Activated T-helper 2 cell treated with anti-CD3 and anti-CD28 coated beads, Interferon-gamma antibody, Interleukin-2, Interleukin-4, amounts not matched to agents 10 μg/mL and 5 μg/mL and 100 μg/mL, durations not matched to agents 14 hours and 24 hours and 36 hours (primary cell): ENCODE measurements at regions not wholly inside any gene's neighbourhood (a gene's known extent, or its start where the extent isn't known, plus 50 kb on each side); places are given as distances from the start of the nearest gene placed in this dataset.
"Not testable (repeated sequence)": the region's sequence is repeated elsewhere in the genome, so short reads cannot be mapped to it uniquely, and the experiment has no call there.

Experiments
- DNase-seq: peaks from one replicate; pipeline ENCODE4 v3.0.0; 2021; ENCODE audit warnings: low spot score
- H3K27ac Mint-ChIP-seq: one replicate; pipeline ENCODE4 v1.8.0; 2021; ENCODE audit warnings: mixed read lengths
- H3K27me3 Mint-ChIP-seq: one replicate; pipeline ENCODE4 v1.8.0; 2021; ENCODE audit warnings: low read depth, mixed read lengths
- H3K36me3 Mint-ChIP-seq: one replicate; pipeline ENCODE4 v1.8.0; 2021; ENCODE audit warnings: low read depth, mixed read lengths
- H3K4me1 Mint-ChIP-seq: one replicate; pipeline ENCODE4 v1.8.0; 2021; ENCODE audit warnings: low read depth, mixed read lengths
- H3K4me3 Mint-ChIP-seq: one replicate; pipeline ENCODE4 v1.8.0; 2021; ENCODE audit warnings: low read depth, mild to moderate bottlenecking, moderate library complexity, mixed read lengths
- H3K9me3 Mint-ChIP-seq: one replicate; pipeline ENCODE4 v1.8.0; 2021; ENCODE audit warnings: mixed read lengths
- intact Hi-C: fragments of 100-400 bp; cut with micrococcal nuclease; formaldehyde crosslinking; loops from one replicate; pipeline ENCODE4 v1.15.1; 2023

GRCh38 chr6:157750973-157751372, 72.1 kb upstream of the SNX9 start:
- intact Hi-C loops, DNase-seq, H3K4me3 Mint-ChIP-seq, H3K27ac Mint-ChIP-seq, H3K36me3 Mint-ChIP-seq, H3K9me3 Mint-ChIP-seq: not testable (repeated sequence)
- peaks cover 53% of the 10 kb centered on the region for H3K4me1 Mint-ChIP-seq
- H3K27me3 Mint-ChIP-seq, result peaks cover 19% of the 10 kb centered on the region

- no peak for DNase-seq
- Mint-ChIP-seq H3K36me3 (no peaks in the 10 kb centered on the region), H3K27me3 (peaks cover 13% of the 10 kb centered on the region), H3K4me1 (peaks cover 60% of the 10 kb centered on the region), H3K27ac (no peak overlapping the region), H3K9me3 (peaks cover 9% of the 10 kb centered on the region), H3K4me3 (no peak overlapping the region)
- intact Hi-C loops, result no loop called here
Measured at GRCh38 chr6:157751547-157752200, 71.4 kb upstream of the SNX9 start.

GRCh38 chr6:157752879-157753278, 70.2 kb upstream of the SNX9 start:
- intact Hi-C loops, H3K36me3 Mint-ChIP-seq, H3K9me3 Mint-ChIP-seq, DNase-seq, H3K27ac Mint-ChIP-seq, H3K4me3 Mint-ChIP-seq: not testable (repeated sequence)
- Mint-ChIP-seq H3K4me1 (peaks cover 70% of the 10 kb centered on the region), H3K27me3 (peaks cover 14% of the 10 kb centered on the region)

GRCh38 chr6:157753291-157753690, 69.8 kb upstream of the SNX9 start:
- no peak for DNase-seq
- peaks cover 9% of the 10 kb centered on the region for H3K9me3 Mint-ChIP-seq
- intact Hi-C loops, result no loop called here
- peaks cover 18% of the 10 kb centered on the region for H3K27me3 Mint-ChIP-seq
- H3K4me1 Mint-ChIP-seq, result peaks cover 74% of the 10 kb centered on the region
- H3K27ac Mint-ChIP-seq, result no peak overlapping the region
- no peaks in the 10 kb centered on the region for H3K36me3 Mint-ChIP-seq
- H3K4me3 Mint-ChIP-seq, result no peak overlapping the region

GRCh38 chr6:157753801-157754200, 69.2 kb upstream of the SNX9 start:
- H3K9me3 Mint-ChIP-seq, DNase-seq, H3K4me3 Mint-ChIP-seq, intact Hi-C loops, H3K36me3 Mint-ChIP-seq: not testable (repeated sequence)
- Mint-ChIP-seq H3K27me3 (peaks cover 23% of the 10 kb centered on the region), H3K27ac (peak overlapping the region; percentile 74), H3K4me1 (peaks cover 77% of the 10 kb centered on the region)

- peaks cover 24% of the 10 kb centered on the region for H3K27me3 Mint-ChIP-seq
- peaks cover 9% of the 10 kb centered on the region for H3K9me3 Mint-ChIP-seq
- DNase-seq, result no peak
- H3K27ac Mint-ChIP-seq, result peak overlapping the region; percentile 74
- H3K4me1 Mint-ChIP-seq, result peaks cover 74% of the 10 kb centered on the region
- no peaks in the 10 kb centered on the region for H3K36me3 Mint-ChIP-seq
- peak overlapping the region; percentile 15 for H3K4me3 Mint-ChIP-seq
- intact Hi-C loops, result no loop called here
Measured at GRCh38 chr6:157754351-157754750, 68.7 kb upstream of the SNX9 start.

GRCh38 chr6:157755032-157755745, 67.9 kb upstream of the SNX9 start:
- DNase-seq, result no peak
- peaks cover 24% of the 10 kb centered on the region for H3K27me3 Mint-ChIP-seq
- no peaks in the 10 kb centered on the region for H3K36me3 Mint-ChIP-seq
- H3K9me3 Mint-ChIP-seq, result peaks cover 9% of the 10 kb centered on the region
- peak overlapping the region; percentile 80 for H3K27ac Mint-ChIP-seq
- intact Hi-C loops, result no loop called here
- H3K4me3 Mint-ChIP-seq, result peak overlapping the region; percentile 24
- H3K4me1 Mint-ChIP-seq, result peaks cover 75% of the 10 kb centered on the region

- peak overlapping the region; percentile 80 for H3K27ac Mint-ChIP-seq
- intact Hi-C loops, result loop anchor here (1.0 kb wide), 1 partner anchor 8 kb away; no protein-coding TSS in a partner anchor
- H3K9me3 Mint-ChIP-seq, result peaks cover 9% of the 10 kb centered on the region
- peak overlapping the region; percentile 24 for H3K4me3 Mint-ChIP-seq
- H3K36me3 Mint-ChIP-seq, result no peaks in the 10 kb centered on the region
- no peak for DNase-seq
- peaks cover 79% of the 10 kb centered on the region for H3K4me1 Mint-ChIP-seq
- peaks cover 24% of the 10 kb centered on the region for H3K27me3 Mint-ChIP-seq
Measured at GRCh38 chr6:157755746-157756411, 67.2 kb upstream of the SNX9 start.

- intact Hi-C loops, result loop anchor here (1.0 kb wide), 1 partner anchor 7 kb away; no protein-coding TSS in a partner anchor
- peaks cover 5% of the 10 kb centered on the region for H3K9me3 Mint-ChIP-seq
- H3K36me3 Mint-ChIP-seq, result no peaks in the 10 kb centered on the region
- DNase-seq, result peak; percentile 64
- peaks cover 81% of the 10 kb centered on the region for H3K4me1 Mint-ChIP-seq
- H3K27ac Mint-ChIP-seq, result peak overlapping the region; percentile 80
- H3K4me3 Mint-ChIP-seq, result no peak overlapping the region
- peaks cover 23% of the 10 kb centered on the region for H3K27me3 Mint-ChIP-seq
Measured at GRCh38 chr6:157756708-157757429, 66.2 kb upstream of the SNX9 start.

- intact Hi-C loops, result no loop called here
Measured at GRCh38 chr6:157757430-157758403, 65.3 kb upstream of the SNX9 start.

GRCh38 chr6:157758516-157759023, 64.5 kb upstream of the SNX9 start:
- Mint-ChIP-seq H3K9me3 (peaks cover 4% of the 10 kb centered on the region), H3K27ac (peak overlapping the region; percentile 15), H3K4me1 (peaks cover 83% of the 10 kb centered on the region), H3K36me3 (no peaks in the 10 kb centered on the region), H3K4me3 (no peak overlapping the region), H3K27me3 (peaks cover 23% of the 10 kb centered on the region)
- DNase-seq, result no peak
- intact Hi-C loops, result no loop called here

More at GRCh38 chr6:157757430-157758403, 65.3 kb upstream of the SNX9 start:
- no peak overlapping the region for H3K4me3 Mint-ChIP-seq
- peaks cover 23% of the 10 kb centered on the region for H3K27me3 Mint-ChIP-seq
- DNase-seq, result no peak
- H3K4me1 Mint-ChIP-seq, result peaks cover 86% of the 10 kb centered on the region
- peak overlapping the region; percentile 31 for H3K27ac Mint-ChIP-seq
- H3K36me3 Mint-ChIP-seq, result no peaks in the 10 kb centered on the region
- peaks cover 5% of the 10 kb centered on the region for H3K9me3 Mint-ChIP-seq
